H1 (cell line): ENCODE measurements at regions not wholly inside any gene's neighbourhood (a gene's known extent, or its start where the extent isn't known, plus 50 kb on each side); places are given as distances from the start of the nearest gene placed in this dataset.

Experiments used
- KDM4A ChIP-seq: IDR thresholded peaks from one replicate; pipeline ENCODE4 v1.7.1; 2012; ENCODE audit warnings: low read depth, mild to moderate bottlenecking, moderate library complexity, low read length, inconsistent platforms; ENCODE audit not compliant: severe bottlenecking
- NRF1 ChIP-seq: IDR thresholded peaks from 2 replicates; pipeline ENCODE4 v1.6.1; 2011; ENCODE audit warnings: mild to moderate bottlenecking, low read depth, low read length, improper control_type of control experiment
- POLR2AphosphoS5 ChIP-seq: IDR thresholded peaks from 2 replicates; pipeline ENCODE4 v1.6.1; 2011; ENCODE audit warnings: low read depth, low read length
- TCF12 ChIP-seq: IDR thresholded peaks from 2 replicates; pipeline ENCODE4 v1.6.1; 2011; ENCODE audit warnings: low read depth, mild to moderate bottlenecking, low read length

DNA sequence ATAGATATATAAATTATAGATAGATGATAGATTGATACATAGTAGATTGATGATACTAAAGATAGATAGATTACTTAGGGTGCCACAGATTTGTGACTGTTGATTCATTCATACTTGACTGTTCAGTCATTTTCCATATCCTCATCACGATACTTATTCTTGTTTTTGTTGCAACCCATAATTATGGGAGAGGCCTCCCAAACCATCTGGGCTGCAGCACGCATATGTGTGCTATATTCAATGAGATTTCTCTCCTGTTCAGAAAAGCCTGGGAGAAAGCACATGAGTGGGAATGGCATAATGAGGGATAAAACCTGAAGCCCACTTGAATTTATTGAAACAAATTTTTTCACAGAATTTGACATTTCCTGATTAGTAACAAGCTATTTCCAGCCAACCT is 346.4 kb upstream of the PRKX start (continued):
- TF ChIP-seq POLR2AphosphoS5, result no peak
- no peak for TF ChIP-seq TCF12
- no peak for TF ChIP-seq KDM4A
- no peak for TF ChIP-seq NRF1
